GM12878 (cell line): ENCODE measurements at regions not wholly inside any gene's neighbourhood (a gene's known extent, or its start where the extent isn't known, plus 50 kb on each side); places are given as distances from the start of the nearest gene placed in this dataset.
A peak's percentile ranks its signal among the peaks of the same experiment; 100 is the strongest.

Experiments used
- ATAC-seq: fragments of 200-7000 bp; cut with Tn5 transposase; 3 replicates; pipeline ENCODE4 v1.9.1; 2020; ENCODE audit warnings: mild to moderate bottlenecking, moderate library complexity
- BruUV-seq: library from RNA; stranded (reverse); fragments of 400-500 nt; replicated peaks from 2 replicates; lab custom pipeline; 2021; lab: Mats Ljungman, UMichigan
- CTCF ChIA-PET: fragments of 300-600 bp; sonication (Branson Sonifier 250); formaldehyde crosslinking; extraction: SDS; loops from one replicate; lab custom pipeline; 2021; ENCODE audit warnings: inconsistent platforms; lab: Yijun Ruan, JAX
- POLR2A ChIA-PET: fragments of 350-600 bp; formaldehyde crosslinking; extraction: SDS; loops from one replicate; lab custom pipeline; 2021; ENCODE audit warnings: inconsistent platforms; lab: Charles Lee
- RAD21 ChIA-PET: fragments of 300-600 bp; sonication (Branson Sonifier 250); formaldehyde crosslinking; loops from one replicate; lab custom pipeline; 2023; ENCODE audit warnings: antibody characterized with exemption; ENCODE audit not compliant: unreplicated experiment; lab: Charles Lee
- SMC1A ChIA-PET: fragments of 300-600 bp; sonication (Branson Sonifier 250); formaldehyde crosslinking; loops from one replicate; lab custom pipeline; 2023; ENCODE audit not compliant: unreplicated experiment, uncharacterized antibody; lab: Charles Lee
- DNase-seq: peaks from one replicate; pipeline ENCODE4 v3.0.0-alpha.2; 2011; ENCODE audit warnings: low read depth, low spot score
- FAIRE-seq: peaks from 3 replicates; lab custom pipeline; 2011; peaks lifted over from hg19 to GRCh38; lab: Jason Lieb, UNC
- H2AFZ ChIP-seq: 2 replicates; pipeline ENCODE4 v1.6.0; 2011; ENCODE audit warnings: low read depth, low read length, control low read depth; ENCODE audit not compliant: control insufficient read depth
- H3K27ac ChIP-seq: 2 replicates; pipeline ENCODE4 v1.5.1; 2011; ENCODE audit warnings: control low read depth; ENCODE audit not compliant: control insufficient read depth, insufficient read depth
- H3K27me3 ChIP-seq, 2 experiments: replicated peaks in 1 of 2; 2 replicates each; pipeline versions ENCODE4 v1.6.0 to v1.6.1; 2011; ENCODE audit warnings: low read length in 1 of 2; ENCODE audit not compliant: control insufficient read depth in 2 of 2, insufficient read depth in 2 of 2
- H3K36me3 ChIP-seq, 2 experiments: 2 replicates each; pipeline ENCODE4 v1.5.1; 2011; ENCODE audit warnings: low read length in 1 of 2; ENCODE audit not compliant: control insufficient read depth in 2 of 2, insufficient read depth in 2 of 2
- H3K4me1 ChIP-seq: 2 replicates; pipeline ENCODE4 v1.6.1; 2011; ENCODE audit warnings: mild to moderate bottlenecking, low read length, moderate library complexity, mixed read lengths; ENCODE audit not compliant: control insufficient read depth, insufficient read depth
- H3K4me2 ChIP-seq: 2 replicates; pipeline ENCODE4 v1.6.0; 2011; ENCODE audit warnings: control low read depth; ENCODE audit not compliant: control insufficient read depth, insufficient read depth
- H3K4me3 ChIP-seq: fragments of 200-600 bp; sonication (generic); 2 replicates; pipeline ENCODE4 v1.5.1; 2016
- H3K79me2 ChIP-seq: 2 replicates; pipeline ENCODE4 v1.6.0; 2011; ENCODE audit warnings: low read length; ENCODE audit not compliant: control insufficient read depth, insufficient read depth
- H3K9ac ChIP-seq: 2 replicates; pipeline ENCODE4 v1.8.0; 2011; ENCODE audit warnings: low read length, control low read depth, mixed read lengths; ENCODE audit not compliant: control insufficient read depth, insufficient read depth
- H3K9me3 ChIP-seq: replicated peaks from 3 replicates; pipeline ENCODE4 v1.5.1; 2011; ENCODE audit warnings: mild to moderate bottlenecking, low read length; ENCODE audit not compliant: control insufficient read depth, insufficient read depth
- H4K20me1 ChIP-seq: 2 replicates; pipeline ENCODE4 v1.6.0; 2011; ENCODE audit not compliant: control insufficient read depth, insufficient read depth
- BCL11A ChIP-seq: IDR thresholded peaks from 2 replicates; pipeline ENCODE4 v1.6.1; 2011; ENCODE audit warnings: low read depth, low read length
- CBFB ChIP-seq: IDR thresholded peaks from 2 replicates; pipeline ENCODE4 v1.6.1; 2016; ENCODE audit warnings: antibody characterized with exemption, low read depth
- MTA2 ChIP-seq: fragments of 450-650 bp; IDR thresholded peaks from 2 replicates; pipeline ENCODE4 v1.6.1; 2016; ENCODE audit warnings: low read depth, mild to moderate bottlenecking, moderate library complexity
- PAX5 ChIP-seq: IDR thresholded peaks from 2 replicates; pipeline ENCODE4 v1.6.1; 2011; ENCODE audit warnings: low read depth, low read length, borderline replicate concordance
- RBBP5 ChIP-seq: fragments of 200-600 bp; sonication (generic); conservative IDR thresholded peaks from 2 replicates; pipeline ENCODE4 v1.6.1; 2016
- SRF ChIP-seq, 2 experiments: IDR thresholded peaks; 2 replicates each; pipeline ENCODE4 v1.6.1; 2011; ENCODE audit warnings: low read depth in 2 of 2, low read length in 2 of 2, mild to moderate bottlenecking in 1 of 2, moderate library complexity in 1 of 2
- WGBS: methylation state at CpG from one replicate; pipeline ENCODE4 v1.1.6; 2016; ENCODE audit warnings: low lambda C conversion rate; ENCODE audit not compliant: insufficient replicate concordance, insufficient coverage; ENCODE audit errors: missing lambda C conversion rate; 5-methylcytosine and 5-hydroxymethylcytosine counted together
- in situ Hi-C: fragments of 300-500 bp; cut with MboI; formaldehyde crosslinking; loops from 9 replicates; pipeline ENCODE4 v1.14.3; 2018; ENCODE audit warnings: mixed read lengths
- intact Hi-C: fragments of 100-400 bp; cut with micrococcal nuclease; formaldehyde crosslinking; loops from one replicate; pipeline ENCODE4 v1.14.2; 2022; ENCODE audit not compliant: unreplicated experiment
- TF ChIP-seq, protein P1 (sequence below): IDR thresholded peaks from 2 replicates; pipeline ENCODE4 v1.6.1; 2011; ENCODE audit warnings: borderline replicate concordance, low read depth, mild to moderate bottlenecking, moderate library complexity, mixed read lengths, low read length; ENCODE audit not compliant: insufficient read depth; ENCODE audit errors: extremely low read length
- TF ChIP-seq, protein P2 (sequence below): fragments of 450-650 bp; IDR thresholded peaks from 2 replicates; pipeline ENCODE4 v1.6.1; 2017; ENCODE audit warnings: borderline replicate concordance
- TF ChIP-seq, protein P3 (sequence below): IDR thresholded peaks from 2 replicates; pipeline ENCODE4 v1.6.1; 2012; ENCODE audit warnings: improper control_type of control experiment, low read depth, low read length; ENCODE audit not compliant: insufficient replicate concordance

DNA sequence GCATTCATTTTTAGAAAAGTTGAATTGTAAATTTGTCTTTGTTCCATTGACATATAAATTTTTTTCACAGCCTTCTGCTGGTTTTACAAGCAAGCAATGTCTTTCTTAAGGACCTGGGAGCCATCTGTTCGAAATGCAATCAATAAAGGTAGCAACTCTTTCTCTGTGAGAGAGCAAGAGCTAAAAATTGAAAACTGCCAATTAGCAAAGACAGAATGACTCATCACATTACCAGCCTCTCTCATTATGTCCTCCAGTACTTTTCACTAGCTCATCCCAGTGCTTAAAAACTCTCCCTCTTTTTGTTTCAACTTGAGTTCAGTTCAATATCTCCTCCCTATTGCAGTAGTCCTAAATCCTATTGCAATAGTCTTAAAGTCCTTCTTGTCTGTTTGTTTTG lies 760.7 kb upstream of the SLITRK6 start:
- no peak overlapping the region for H3K4me2 ChIP-seq
- no peaks in the 10 kb centered on the region for H3K4me1 ChIP-seq
- RAD21 ChIA-PET, result no interaction called here
- H3K9ac ChIP-seq, result no peak overlapping the region
- TF ChIP-seq MTA2, result peak; percentile 59
- 0 out of 2 replicates have a peak, but pooled peaks have one; percentile 12 for TF ChIP-seq BCL11A
- TF ChIP-seq, protein P1, sequence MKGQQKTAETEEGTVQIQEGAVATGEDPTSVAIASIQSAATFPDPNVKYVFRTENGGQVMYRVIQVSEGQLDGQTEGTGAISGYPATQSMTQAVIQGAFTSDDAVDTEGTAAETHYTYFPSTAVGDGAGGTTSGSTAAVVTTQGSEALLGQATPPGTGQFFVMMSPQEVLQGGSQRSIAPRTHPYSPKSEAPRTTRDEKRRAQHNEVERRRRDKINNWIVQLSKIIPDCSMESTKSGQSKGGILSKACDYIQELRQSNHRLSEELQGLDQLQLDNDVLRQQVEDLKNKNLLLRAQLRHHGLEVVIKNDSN, result no peak
- TF ChIP-seq, protein P2, sequence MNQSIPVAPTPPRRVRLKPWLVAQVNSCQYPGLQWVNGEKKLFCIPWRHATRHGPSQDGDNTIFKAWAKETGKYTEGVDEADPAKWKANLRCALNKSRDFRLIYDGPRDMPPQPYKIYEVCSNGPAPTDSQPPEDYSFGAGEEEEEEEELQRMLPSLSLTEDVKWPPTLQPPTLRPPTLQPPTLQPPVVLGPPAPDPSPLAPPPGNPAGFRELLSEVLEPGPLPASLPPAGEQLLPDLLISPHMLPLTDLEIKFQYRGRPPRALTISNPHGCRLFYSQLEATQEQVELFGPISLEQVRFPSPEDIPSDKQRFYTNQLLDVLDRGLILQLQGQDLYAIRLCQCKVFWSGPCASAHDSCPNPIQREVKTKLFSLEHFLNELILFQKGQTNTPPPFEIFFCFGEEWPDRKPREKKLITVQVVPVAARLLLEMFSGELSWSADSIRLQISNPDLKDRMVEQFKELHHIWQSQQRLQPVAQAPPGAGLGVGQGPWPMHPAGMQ, result no peak
- TF ChIP-seq, all 136 proteins: peak for 2
- no peaks in the 10 kb centered on the region for H3K79me2 ChIP-seq
- intact Hi-C loops, result no loop called here
- no peak overlapping the region for H3K27ac ChIP-seq
- in situ Hi-C loops, result no loop called here
- CTCF ChIA-PET, result no interaction called here
- H3K9me3 ChIP-seq, result no peaks in the 10 kb centered on the region
- no peaks in the 10 kb centered on the region for H3K27me3 ChIP-seq
- POLR2A ChIA-PET, result no interaction called here
- no peak overlapping the region for H2AFZ ChIP-seq
- no peak for DNase-seq
- no peak for FAIRE-seq
- H3K36me3 ChIP-seq, result no peaks in the 10 kb centered on the region
- WGBS, result 0% methylated on average over 1 of the region's 1 CpG
- no peak for ATAC-seq
- SMC1A ChIA-PET, result interaction anchor here (0.7 kb wide), 1 partner anchor 966 kb away, joined by 3 read pairs; no protein-coding TSS in a partner anchor
- no TSS peak for BruUV-seq
- H3K4me3 ChIP-seq, result no peak overlapping the region
- H4K20me1 ChIP-seq, result no peaks in the 10 kb centered on the region

DNA sequence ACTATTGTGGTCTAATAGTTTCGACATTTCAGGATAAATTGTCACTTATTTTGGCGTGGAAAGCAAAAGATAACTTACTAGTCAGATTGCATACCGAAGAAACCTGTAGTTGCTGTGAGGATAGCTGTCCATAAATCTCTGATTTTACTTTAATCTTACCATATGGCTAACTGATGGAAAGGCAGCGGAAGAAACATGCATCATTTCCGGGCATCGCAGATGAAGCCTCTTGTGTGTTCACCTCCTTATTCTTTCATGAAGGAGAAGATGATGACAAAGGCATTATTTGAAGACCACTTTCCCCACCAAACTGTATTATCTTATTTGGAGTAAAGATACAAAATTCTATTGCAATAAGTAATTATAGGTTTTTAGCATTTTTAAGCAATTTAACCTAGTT lies 763.6 kb upstream of the SLITRK6 start:
- H3K27me3 ChIP-seq, result no peaks in the 10 kb centered on the region
- no peak overlapping the region for H3K4me2 ChIP-seq
- no peak for ATAC-seq
- SMC1A ChIA-PET, result interaction anchor here (1.2 kb wide), 1 partner anchor 11 kb away, joined by 4 read pairs; no protein-coding TSS in a partner anchor
- 28% methylated on average over 6 of the region's 6 CpGs for WGBS
- no peak overlapping the region for H3K9ac ChIP-seq
- FAIRE-seq, result no peak
- no peaks in the 10 kb centered on the region for H3K79me2 ChIP-seq
- RAD21 ChIA-PET, result no interaction called here
- no peak overlapping the region for H3K27ac ChIP-seq
- no peak overlapping the region for H2AFZ ChIP-seq
- CTCF ChIA-PET, result no interaction called here
- no peak for DNase-seq
- POLR2A ChIA-PET, result no interaction called here
- H3K9me3 ChIP-seq, result no peaks in the 10 kb centered on the region
- H3K4me3 ChIP-seq, result no peak overlapping the region
- no peaks in the 10 kb centered on the region for H3K4me1 ChIP-seq
- no TSS peak for BruUV-seq
- in situ Hi-C loops, result no loop called here
- H3K36me3 ChIP-seq, result no peaks in the 10 kb centered on the region
- intact Hi-C loops, result no loop called here
- no peaks in the 10 kb centered on the region for H4K20me1 ChIP-seq
- TF ChIP-seq SRF (IDR thresholded peaks at IDR 0.05; ENCODE audit: low read depth in 2 of 2, low read length in 2 of 2) (no peak), PAX5 (no peak), CBFB (no peak), RBBP5 (no peak)
- TF ChIP-seq, protein P3, sequence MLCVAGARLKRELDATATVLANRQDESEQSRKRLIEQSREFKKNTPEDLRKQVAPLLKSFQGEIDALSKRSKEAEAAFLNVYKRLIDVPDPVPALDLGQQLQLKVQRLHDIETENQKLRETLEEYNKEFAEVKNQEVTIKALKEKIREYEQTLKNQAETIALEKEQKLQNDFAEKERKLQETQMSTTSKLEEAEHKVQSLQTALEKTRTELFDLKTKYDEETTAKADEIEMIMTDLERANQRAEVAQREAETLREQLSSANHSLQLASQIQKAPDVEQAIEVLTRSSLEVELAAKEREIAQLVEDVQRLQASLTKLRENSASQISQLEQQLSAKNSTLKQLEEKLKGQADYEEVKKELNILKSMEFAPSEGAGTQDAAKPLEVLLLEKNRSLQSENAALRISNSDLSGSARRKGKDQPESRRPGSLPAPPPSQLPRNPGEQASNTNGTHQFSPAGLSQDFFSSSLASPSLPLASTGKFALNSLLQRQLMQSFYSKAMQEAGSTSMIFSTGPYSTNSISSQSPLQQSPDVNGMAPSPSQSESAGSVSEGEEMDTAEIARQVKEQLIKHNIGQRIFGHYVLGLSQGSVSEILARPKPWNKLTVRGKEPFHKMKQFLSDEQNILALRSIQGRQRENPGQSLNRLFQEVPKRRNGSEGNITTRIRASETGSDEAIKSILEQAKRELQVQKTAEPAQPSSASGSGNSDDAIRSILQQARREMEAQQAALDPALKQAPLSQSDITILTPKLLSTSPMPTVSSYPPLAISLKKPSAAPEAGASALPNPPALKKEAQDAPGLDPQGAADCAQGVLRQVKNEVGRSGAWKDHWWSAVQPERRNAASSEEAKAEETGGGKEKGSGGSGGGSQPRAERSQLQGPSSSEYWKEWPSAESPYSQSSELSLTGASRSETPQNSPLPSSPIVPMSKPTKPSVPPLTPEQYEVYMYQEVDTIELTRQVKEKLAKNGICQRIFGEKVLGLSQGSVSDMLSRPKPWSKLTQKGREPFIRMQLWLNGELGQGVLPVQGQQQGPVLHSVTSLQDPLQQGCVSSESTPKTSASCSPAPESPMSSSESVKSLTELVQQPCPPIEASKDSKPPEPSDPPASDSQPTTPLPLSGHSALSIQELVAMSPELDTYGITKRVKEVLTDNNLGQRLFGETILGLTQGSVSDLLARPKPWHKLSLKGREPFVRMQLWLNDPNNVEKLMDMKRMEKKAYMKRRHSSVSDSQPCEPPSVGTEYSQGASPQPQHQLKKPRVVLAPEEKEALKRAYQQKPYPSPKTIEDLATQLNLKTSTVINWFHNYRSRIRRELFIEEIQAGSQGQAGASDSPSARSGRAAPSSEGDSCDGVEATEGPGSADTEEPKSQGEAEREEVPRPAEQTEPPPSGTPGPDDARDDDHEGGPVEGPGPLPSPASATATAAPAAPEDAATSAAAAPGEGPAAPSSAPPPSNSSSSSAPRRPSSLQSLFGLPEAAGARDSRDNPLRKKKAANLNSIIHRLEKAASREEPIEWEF, result no peak
